HepG2 (cell line): ENCODE measurements at regions not wholly inside any gene's neighbourhood (a gene's known extent, or its start where the extent isn't known, plus 50 kb on each side); places are given as distances from the start of the nearest gene placed in this dataset.

Experiments used
- ATAC-seq: fragments of 200-7000 bp; cut with Tn5 transposase; 3 replicates; pipeline ENCODE4 v1.9.1; 2020; ENCODE audit warnings: mild to moderate bottlenecking, moderate library complexity
- BruUV-seq: library from RNA; stranded (reverse); fragments of 400-500 nt; replicated peaks from 2 replicates; lab custom pipeline; 2021; lab: Mats Ljungman, UMichigan
- CTCF ChIA-PET: fragments of 300-600 bp; formaldehyde crosslinking; extraction: SDS; loops from one replicate; lab custom pipeline; 2021; ENCODE audit warnings: low total read pairs, inconsistent platforms, low intra/inter-chr PET ratio; lab: Yijun Ruan, JAX
- POLR2A ChIA-PET: fragments of 350-600 bp; sonication (Branson Sonifier 250); formaldehyde crosslinking; loops from one replicate; lab custom pipeline; 2020; ENCODE audit warnings: antibody characterized with exemption, inconsistent platforms; lab: Yijun Ruan, JAX
- DNase-seq: peaks from one replicate; pipeline ENCODE4 v3.0.0-alpha.2; 2015; ENCODE audit warnings: low spot score
- FAIRE-seq: peaks from 3 replicates; lab custom pipeline; 2011; peaks lifted over from hg19 to GRCh38; lab: Jason Lieb, UNC
- H2AFZ ChIP-seq: one replicate; pipeline ENCODE4 v1.6.1; 2011; ENCODE audit warnings: low read length, inconsistent platforms
- H3K27ac ChIP-seq: fragments of 300-600 bp; 3 replicates; pipeline ENCODE4 v1.8.0; 2011; ENCODE audit warnings: mixed run types, mild to moderate bottlenecking, mixed read lengths, low read length, inconsistent platforms; ENCODE audit not compliant: insufficient read depth; ENCODE audit errors: extremely low read length
- H3K27me3 ChIP-seq, 2 experiments: fragments of 200-600 bp in 1 of 2; 2 replicates in 1 of 2; 3 replicates in 1 of 2; pipeline versions ENCODE4 v1.6.0 to v1.8.0; 2011; ENCODE audit warnings: low read length in 2 of 2, mild to moderate bottlenecking in 2 of 2, moderate library complexity in 2 of 2, inconsistent platforms in 1 of 2; ENCODE audit not compliant: insufficient read depth in 2 of 2, control insufficient read depth in 1 of 2
- H3K36me3 ChIP-seq, 2 experiments: fragments of 200-600 bp in 1 of 2; replicated peaks in 1 of 2; 2 replicates in 1 of 2; 3 replicates in 1 of 2; pipeline versions ENCODE4 v1.5.1 to v1.8.0; 2011; ENCODE audit warnings: low read length in 2 of 2, inconsistent platforms in 1 of 2; ENCODE audit not compliant: insufficient read depth in 2 of 2, control insufficient read depth in 1 of 2
- H3K4me1 ChIP-seq: 2 replicates; pipeline ENCODE4 v1.5.1; 2012; ENCODE audit warnings: low read length, inconsistent platforms; ENCODE audit not compliant: insufficient read depth
- H3K4me2 ChIP-seq: 2 replicates; pipeline ENCODE4 v1.6.0; 2011; ENCODE audit warnings: low read depth, low read length, inconsistent platforms
- H3K4me3 ChIP-seq, 3 experiments: fragments of 200-600 bp in 1 of 3; sonication (generic), shearing (Covaris generic) in 1 of 3; replicated peaks in 1 of 3; 2 replicates each; pipeline ENCODE4 v1.5.1; 2011 to 2016; ENCODE audit warnings: low read length in 3 of 3, inconsistent platforms in 2 of 3, low read depth in 2 of 3, mild to moderate bottlenecking in 2 of 3, control low read depth in 1 of 3, mixed read lengths in 1 of 3; ENCODE audit not compliant: insufficient read depth in 1 of 3
- H3K79me2 ChIP-seq: one replicate; pipeline ENCODE4 v1.6.1; 2011; ENCODE audit warnings: low read length, inconsistent platforms; ENCODE audit not compliant: insufficient read depth
- H3K9ac ChIP-seq: 2 replicates; pipeline ENCODE4 v1.6.0; 2011; ENCODE audit warnings: mild to moderate bottlenecking, low read depth, low read length, inconsistent platforms; ENCODE audit not compliant: insufficient read depth
- H3K9me3 ChIP-seq: 2 replicates; pipeline ENCODE4 v1.5.1; 2012; ENCODE audit warnings: mild to moderate bottlenecking, low read length
- H4K20me1 ChIP-seq: 2 replicates; pipeline ENCODE4 v1.6.0; 2011; ENCODE audit warnings: inconsistent platforms, mild to moderate bottlenecking, low read length, moderate library complexity; ENCODE audit not compliant: insufficient read depth
- ESRRA ChIP-seq: sonication (generic); formaldehyde crosslinking; IDR thresholded peaks from 2 replicates; pipeline ENCODE4 v1.5.1; 2020; ENCODE audit warnings: mild to moderate bottlenecking, low read depth, missing genetic modification reagents
- EZH2 ChIP-seq: conservative IDR thresholded peaks from 2 replicates; pipeline ENCODE4 v1.6.1; 2012; ENCODE audit warnings: mild to moderate bottlenecking, low read depth, low read length, moderate library complexity
- IRF2 ChIP-seq: IDR thresholded peaks from 2 replicates; pipeline ENCODE4 v1.6.1; 2018; ENCODE audit warnings: missing genetic modification reagents, missing compliant biosample characterization
- KDM6A ChIP-seq: IDR thresholded peaks from 2 replicates; pipeline ENCODE4 v1.6.1; 2016; ENCODE audit warnings: low read depth
- MAFF ChIP-seq: IDR thresholded peaks from 2 replicates; pipeline ENCODE4 v1.6.1; 2011; ENCODE audit warnings: low read depth, low read length, improper control_type of control experiment
- PHF21A ChIP-seq: sonication (generic); formaldehyde crosslinking; IDR thresholded peaks from 2 replicates; pipeline ENCODE4 v1.5.0; 2020; ENCODE audit warnings: mild to moderate bottlenecking, missing genetic modification reagents
- PITX1 ChIP-seq: sonication (generic); formaldehyde crosslinking; IDR thresholded peaks from 2 replicates; pipeline ENCODE4 v1.5.1; 2020; ENCODE audit warnings: mild to moderate bottlenecking, missing genetic modification reagents
- RFXANK ChIP-seq: IDR thresholded peaks from 2 replicates; pipeline ENCODE4 v1.6.1; 2016
- SMAD9 ChIP-seq: sonication (generic); formaldehyde crosslinking; IDR thresholded peaks from 2 replicates; pipeline ENCODE4 v1.5.1; 2020; ENCODE audit warnings: mild to moderate bottlenecking, missing genetic modification reagents
- SOX13 ChIP-seq, 3 experiments: fragments of 450-650 bp in 1 of 3; sonication (generic) in 1 of 3; formaldehyde crosslinking in 1 of 3; IDR thresholded peaks in 2 of 3; conservative IDR thresholded peaks in 1 of 3; 2 replicates each; pipeline versions ENCODE4 v1.5.0 to v1.6.1; 2016 to 2020; ENCODE audit warnings: antibody characterized with exemption in 1 of 3, mild to moderate bottlenecking in 1 of 3, missing compliant biosample characterization in 1 of 3, missing genetic modification reagents in 1 of 3, moderate library complexity in 1 of 3
- ZNF577 ChIP-seq: sonication (generic); formaldehyde crosslinking; IDR thresholded peaks from 2 replicates; pipeline ENCODE4 v1.4.0; 2020; ENCODE audit warnings: mild to moderate bottlenecking, low read depth, missing genetic modification reagents, borderline replicate concordance
- ZNF670 ChIP-seq: sonication (generic); formaldehyde crosslinking; IDR thresholded peaks from 2 replicates; pipeline ENCODE4 v1.8.0; 2022; ENCODE audit warnings: mild to moderate bottlenecking, missing genetic modification reagents, borderline replicate concordance
- ZNF749 ChIP-seq: sonication (generic); formaldehyde crosslinking; IDR thresholded peaks from 2 replicates; pipeline ENCODE4 v1.8.0; 2022; ENCODE audit warnings: mild to moderate bottlenecking, missing genetic modification reagents, moderate library complexity, borderline replicate concordance
- ZNF768 ChIP-seq: sonication (generic); formaldehyde crosslinking; IDR thresholded peaks from 2 replicates; pipeline ENCODE4 v1.4.0; 2020; ENCODE audit warnings: missing genetic modification reagents
- ZSCAN29 ChIP-seq: sonication (generic); formaldehyde crosslinking; conservative IDR thresholded peaks from 2 replicates; pipeline ENCODE4 v1.4.0; 2020; ENCODE audit warnings: mild to moderate bottlenecking, missing genetic modification reagents
- WGBS: methylation state at CpG from one replicate; pipeline ENCODE4 v1.1.6; 2017; ENCODE audit warnings: low lambda C conversion rate; 5-methylcytosine and 5-hydroxymethylcytosine counted together
- in situ Hi-C: cut with HindIII; loops from 2 replicates; pipeline ENCODE4 v1.10.0; 2017; ENCODE audit warnings: low pct_unique_long_range_greater_than_20kb; ENCODE audit not compliant: extremely low pct_ligation_motif_present
- intact Hi-C: fragments of 100-400 bp; cut with micrococcal nuclease; formaldehyde crosslinking; loops from one replicate; pipeline ENCODE4 v1.10.0; 2022; ENCODE audit not compliant: unreplicated experiment
- TF ChIP-seq, protein P1 (sequence below): sonication (generic); formaldehyde crosslinking; IDR thresholded peaks from 2 replicates; pipeline ENCODE4 v1.4.0; 2020; ENCODE audit warnings: missing genetic modification reagents, borderline replicate concordance

DNA sequence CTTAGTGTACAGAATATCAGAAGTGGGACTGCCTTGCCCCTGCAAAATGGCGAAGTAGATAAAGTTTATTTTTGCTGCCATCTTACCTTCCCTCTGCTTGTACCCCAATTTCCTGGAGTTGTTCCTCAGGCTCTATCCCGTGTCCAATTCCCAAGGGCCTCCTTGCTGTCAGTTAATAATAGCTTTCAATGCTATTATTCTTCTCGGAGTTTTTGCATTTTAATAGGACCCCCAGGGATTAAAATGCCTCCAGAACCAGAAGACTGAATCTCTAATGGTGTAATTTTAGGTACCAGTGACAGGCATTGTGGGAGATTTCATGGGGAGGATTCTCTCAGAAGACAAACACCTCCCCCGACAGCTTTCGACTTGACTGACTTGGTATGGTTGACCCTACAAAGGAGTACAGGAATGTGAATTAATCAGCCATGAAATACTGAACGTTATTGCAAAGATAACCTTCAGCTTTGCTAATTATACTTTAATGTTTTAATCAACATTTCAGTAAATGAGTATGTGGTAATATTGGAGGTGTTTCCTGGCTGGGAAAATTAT lies 75.2 kb downstream of the ZNF22 start:
- in situ Hi-C loops: no loop called here
- no peak for DNase-seq
- H3K4me1 ChIP-seq: no peaks in the 10 kb centered on the region
- POLR2A ChIA-PET: no interaction called here
- TF ChIP-seq SOX13 (IDR thresholded peaks at IDR 0.05) (no peak), SOX13 (CRISPR knock-in tag; conservative IDR thresholded peaks at IDR 0.05 in 1 of 2, IDR thresholded peaks at IDR 0.05 in 1 of 2) (no peak)
- no peaks in the 10 kb centered on the region; a peak in 1 of 5 replicates for H3K27me3 ChIP-seq
- WGBS: 7% methylated on average over 6 of the region's 6 CpGs
- no peaks in the 10 kb centered on the region for H3K36me3 ChIP-seq
- CTCF ChIA-PET: no interaction called here
- H2AFZ ChIP-seq: no peak overlapping the region
- H4K20me1 ChIP-seq: no peaks in the 10 kb centered on the region
- no peak overlapping the region for H3K4me3 ChIP-seq
- H3K9ac ChIP-seq: no peak overlapping the region
- no peak for FAIRE-seq
- H3K27ac ChIP-seq: no peak overlapping the region
- no peaks in the 10 kb centered on the region for H3K9me3 ChIP-seq
- intact Hi-C loops: no loop called here
- no TSS peak for BruUV-seq
- no peak overlapping the region for H3K4me2 ChIP-seq
- no peaks in the 10 kb centered on the region for H3K79me2 ChIP-seq
- no peak for ATAC-seq

DNA sequence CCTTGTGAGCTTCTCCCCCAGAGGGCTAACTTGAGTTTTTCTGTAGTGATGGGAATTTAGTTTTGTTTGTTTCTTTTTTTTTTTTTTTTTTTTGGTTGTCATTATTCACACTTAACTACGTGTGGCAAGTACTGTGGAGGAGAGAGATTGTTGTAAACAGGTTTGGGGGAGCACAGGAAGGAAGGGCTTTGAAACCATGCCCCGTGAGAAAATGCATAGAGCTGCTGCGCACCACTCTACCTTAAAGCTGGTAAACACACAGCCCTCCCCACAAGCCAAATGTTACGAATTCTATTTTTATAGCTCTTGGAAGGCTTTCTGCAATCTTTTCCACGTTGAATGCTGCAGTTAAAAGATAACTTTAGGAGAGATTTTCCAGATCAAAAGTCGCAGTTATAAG lies 76.2 kb downstream of the ZNF22 start:
- BruUV-seq: no TSS peak
- H3K4me3 ChIP-seq: no peak overlapping the region
- H3K79me2 ChIP-seq: no peaks in the 10 kb centered on the region
- H3K9me3 ChIP-seq: no peaks in the 10 kb centered on the region
- H4K20me1 ChIP-seq: no peaks in the 10 kb centered on the region
- H2AFZ ChIP-seq: no peak overlapping the region
- no peak overlapping the region for H3K9ac ChIP-seq
- H3K27me3 ChIP-seq: no peaks in the 10 kb centered on the region; a peak in 1 of 5 replicates
- H3K4me2 ChIP-seq: no peak overlapping the region
- intact Hi-C loops (no loop called here), in situ Hi-C loops (no loop called here)
- DNase-seq: no peak
- CTCF ChIA-PET: no interaction called here
- no peaks in the 10 kb centered on the region for H3K36me3 ChIP-seq
- no peaks in the 10 kb centered on the region for H3K4me1 ChIP-seq
- no peak overlapping the region for H3K27ac ChIP-seq
- no peak for ATAC-seq
- WGBS: 9% methylated on average over 6 of the region's 6 CpGs
- no peak for FAIRE-seq
- POLR2A ChIA-PET: no interaction called here
- TF ChIP-seq ZNF577 (CRISPR knock-in tag) (no peak), ZNF670 (no peak), KDM6A (no peak), EZH2 (no peak), IRF2 (CRISPR knock-in tag) (no peak), PITX1 (CRISPR knock-in tag) (no peak), PHF21A (no peak), ZNF749 (CRISPR knock-in tag) (no peak), MAFF (no peak), ZSCAN29 (no peak), ZNF768 (CRISPR knock-in tag) (no peak), RFXANK (CRISPR knock-in tag) (no peak), ESRRA (CRISPR knock-in tag) (no peak), SMAD9 (CRISPR knock-in tag) (no peak)
- TF ChIP-seq, protein P1, sequence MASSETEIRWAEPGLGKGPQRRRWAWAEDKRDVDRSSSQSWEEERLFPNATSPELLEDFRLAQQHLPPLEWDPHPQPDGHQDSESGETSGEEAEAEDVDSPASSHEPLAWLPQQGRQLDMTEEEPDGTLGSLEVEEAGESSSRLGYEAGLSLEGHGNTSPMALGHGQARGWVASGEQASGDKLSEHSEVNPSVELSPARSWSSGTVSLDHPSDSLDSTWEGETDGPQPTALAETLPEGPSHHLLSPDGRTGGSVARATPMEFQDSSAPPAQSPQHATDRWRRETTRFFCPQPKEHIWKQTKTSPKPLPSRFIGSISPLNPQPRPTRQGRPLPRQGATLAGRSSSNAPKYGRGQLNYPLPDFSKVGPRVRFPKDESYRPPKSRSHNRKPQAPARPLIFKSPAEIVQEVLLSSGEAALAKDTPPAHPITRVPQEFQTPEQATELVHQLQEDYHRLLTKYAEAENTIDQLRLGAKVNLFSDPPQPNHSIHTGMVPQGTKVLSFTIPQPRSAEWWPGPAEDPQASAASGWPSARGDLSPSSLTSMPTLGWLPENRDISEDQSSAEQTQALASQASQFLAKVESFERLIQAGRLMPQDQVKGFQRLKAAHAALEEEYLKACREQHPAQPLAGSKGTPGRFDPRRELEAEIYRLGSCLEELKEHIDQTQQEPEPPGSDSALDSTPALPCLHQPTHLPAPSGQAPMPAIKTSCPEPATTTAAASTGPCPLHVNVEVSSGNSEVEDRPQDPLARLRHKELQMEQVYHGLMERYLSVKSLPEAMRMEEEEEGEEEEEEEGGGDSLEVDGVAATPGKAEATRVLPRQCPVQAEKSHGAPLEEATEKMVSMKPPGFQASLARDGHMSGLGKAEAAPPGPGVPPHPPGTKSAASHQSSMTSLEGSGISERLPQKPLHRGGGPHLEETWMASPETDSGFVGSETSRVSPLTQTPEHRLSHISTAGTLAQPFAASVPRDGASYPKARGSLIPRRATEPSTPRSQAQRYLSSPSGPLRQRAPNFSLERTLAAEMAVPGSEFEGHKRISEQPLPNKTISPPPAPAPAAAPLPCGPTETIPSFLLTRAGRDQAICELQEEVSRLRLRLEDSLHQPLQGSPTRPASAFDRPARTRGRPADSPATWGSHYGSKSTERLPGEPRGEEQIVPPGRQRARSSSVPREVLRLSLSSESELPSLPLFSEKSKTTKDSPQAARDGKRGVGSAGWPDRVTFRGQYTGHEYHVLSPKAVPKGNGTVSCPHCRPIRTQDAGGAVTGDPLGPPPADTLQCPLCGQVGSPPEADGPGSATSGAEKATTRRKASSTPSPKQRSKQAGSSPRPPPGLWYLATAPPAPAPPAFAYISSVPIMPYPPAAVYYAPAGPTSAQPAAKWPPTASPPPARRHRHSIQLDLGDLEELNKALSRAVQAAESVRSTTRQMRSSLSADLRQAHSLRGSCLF (CRISPR knock-in tag): no peak
